ENCODE measurements at regions not wholly inside any gene's neighbourhood (a gene's known extent, or its start where the extent isn't known, plus 50 kb on each side); places are given as distances from the start of the nearest gene placed in this dataset.
"Not testable (repeated sequence)": the region's sequence is repeated elsewhere in the genome, so short reads cannot be mapped to it uniquely, and the experiment has no call there.

- H3K4me1 Mint-ChIP-seq (ENCODE audit: low read depth in 2 of 2), result no peaks in the 10 kb centered on the region
- H3K36me3 Mint-ChIP-seq (ENCODE audit: insufficient read depth), result no peaks in the 10 kb centered on the region
- no peak for ATAC-seq (replicated peaks)
- H3K4me3 Mint-ChIP-seq, result no peak overlapping the region
- DNase-seq, result no peak
- H3K27me3 Mint-ChIP-seq, result no peaks in the 10 kb centered on the region
- H3K9me3 Mint-ChIP-seq, result peaks cover 0 to 2% of the 10 kb centered on the region in 2 donors
- no peak overlapping the region for H3K27ac Mint-ChIP-seq
These were observed 383.0 kb downstream of the TBC1D32 start for GRCh38 chr6:120951258-120951657.

- Mint-ChIP-seq H3K9me3 (peaks cover 0 to 4% of the 10 kb centered on the region in 2 donors), H3K27ac (no peak overlapping the region), H3K36me3 (ENCODE audit: insufficient read depth) (no peaks in the 10 kb centered on the region), H3K4me1 (ENCODE audit: low read depth in 2 of 2) (no peaks in the 10 kb centered on the region), H3K4me3 (no peak overlapping the region), H3K27me3 (no peaks in the 10 kb centered on the region)
- ATAC-seq (replicated peaks) (no peak), DNase-seq (no peak)
These were observed 387.2 kb downstream of the TBC1D32 start for GRCh38 chr6:120947111-120947510.

GRCh38 chr6:120945905-120946594 is 388.2 kb downstream of the TBC1D32 start:
- no peaks in the 10 kb centered on the region for H3K36me3 Mint-ChIP-seq (ENCODE audit: insufficient read depth)
- DNase-seq, result no peak
- H3K27me3 Mint-ChIP-seq, result no peaks in the 10 kb centered on the region
- ATAC-seq (replicated peaks), result no peak
- no peaks in the 10 kb centered on the region for H3K4me1 Mint-ChIP-seq (ENCODE audit: low read depth in 2 of 2)
- H3K27ac Mint-ChIP-seq, result no peak overlapping the region
- no peak overlapping the region for H3K4me3 Mint-ChIP-seq
- peaks cover 0 to 4% of the 10 kb centered on the region in 2 donors for H3K9me3 Mint-ChIP-seq

- Mint-ChIP-seq H3K9me3 (no peaks in the 10 kb centered on the region), H3K4me1 (ENCODE audit: low read depth in 2 of 2) (no peaks in the 10 kb centered on the region), H3K27ac (no peak overlapping the region), H3K27me3 (no peaks in the 10 kb centered on the region), H3K4me3 (no peak overlapping the region), H3K36me3 (ENCODE audit: insufficient read depth) (no peaks in the 10 kb centered on the region)
- peak; percentile 24 for ATAC-seq (replicated peaks)
- DNase-seq, result no peak
These were observed 395.3 kb downstream of the TBC1D32 start for GRCh38 chr6:120938876-120939472.

- H3K4me3 Mint-ChIP-seq, result no peak overlapping the region
- no peak overlapping the region for H3K27ac Mint-ChIP-seq
- H3K9me3 Mint-ChIP-seq, result no peaks in the 10 kb centered on the region
These were observed 396.0 kb downstream of the TBC1D32 start for GRCh38 chr6:120938164-120938875.

DNA sequence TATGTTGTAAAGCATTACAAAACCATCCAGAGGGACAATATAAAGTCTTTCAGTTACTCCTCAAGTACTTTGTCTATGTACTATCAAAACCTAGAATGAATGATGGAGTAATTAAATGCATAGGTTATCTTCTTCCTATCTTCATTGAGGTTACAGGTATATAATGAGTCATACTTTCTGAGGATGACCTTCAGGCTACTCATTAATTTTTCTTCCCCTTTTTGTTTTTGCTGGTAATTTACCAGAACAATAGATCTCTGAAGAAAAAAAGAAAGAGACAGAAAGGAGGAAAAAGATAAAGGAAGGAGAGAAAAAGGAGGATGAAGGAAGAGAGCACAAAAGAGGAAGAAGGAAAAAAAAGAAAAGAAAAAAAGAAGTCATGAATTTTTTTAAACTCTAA is 398.4 kb downstream of the TBC1D32 start:
- ATAC-seq (replicated peaks) (no peak), DNase-seq (no peak)
- H3K9me3 Mint-ChIP-seq, result no peaks in the 10 kb centered on the region
- no peak overlapping the region for H3K4me3 Mint-ChIP-seq
- H3K4me1 Mint-ChIP-seq (ENCODE audit: low read depth in 2 of 2), result no peaks in the 10 kb centered on the region
- H3K27ac Mint-ChIP-seq, result no peak overlapping the region
- no peaks in the 10 kb centered on the region for H3K27me3 Mint-ChIP-seq
- no peaks in the 10 kb centered on the region for H3K36me3 Mint-ChIP-seq (ENCODE audit: insufficient read depth)

More at GRCh38 chr6:120938164-120938875, 396.0 kb downstream of the TBC1D32 start:
- Mint-ChIP-seq H3K27me3 (no peaks in the 10 kb centered on the region), H3K4me1 (ENCODE audit: low read depth in 2 of 2) (no peaks in the 10 kb centered on the region), H3K36me3 (ENCODE audit: insufficient read depth) (no peaks in the 10 kb centered on the region)
- no peak for DNase-seq
- ATAC-seq (replicated peaks), result no peak

GRCh38 chr6:120935016-120935415 is 399.3 kb downstream of the TBC1D32 start:
- ATAC-seq (replicated peaks) (no peak), DNase-seq (no peak)
- Mint-ChIP-seq H3K27me3 (no peaks in the 10 kb centered on the region), H3K4me3 (no peak overlapping the region), H3K36me3 (ENCODE audit: insufficient read depth) (no peaks in the 10 kb centered on the region), H3K9me3 (no peaks in the 10 kb centered on the region), H3K27ac (no peak overlapping the region), H3K4me1 (ENCODE audit: low read depth in 2 of 2) (no peaks in the 10 kb centered on the region)

GRCh38 chr6:120931520-120932180 is 402.6 kb downstream of the TBC1D32 start:
- H3K4me3 Mint-ChIP-seq; H3K4me1 Mint-ChIP-seq (ENCODE audit: low read depth in 2 of 2); H3K36me3 Mint-ChIP-seq (ENCODE audit: insufficient read depth); DNase-seq; ATAC-seq (replicated peaks); H3K27me3 Mint-ChIP-seq; H3K27ac Mint-ChIP-seq: not testable (repeated sequence)
- peaks cover under 1 to 13% of the 10 kb centered on the region in 2 donors for H3K9me3 Mint-ChIP-seq

DNA sequence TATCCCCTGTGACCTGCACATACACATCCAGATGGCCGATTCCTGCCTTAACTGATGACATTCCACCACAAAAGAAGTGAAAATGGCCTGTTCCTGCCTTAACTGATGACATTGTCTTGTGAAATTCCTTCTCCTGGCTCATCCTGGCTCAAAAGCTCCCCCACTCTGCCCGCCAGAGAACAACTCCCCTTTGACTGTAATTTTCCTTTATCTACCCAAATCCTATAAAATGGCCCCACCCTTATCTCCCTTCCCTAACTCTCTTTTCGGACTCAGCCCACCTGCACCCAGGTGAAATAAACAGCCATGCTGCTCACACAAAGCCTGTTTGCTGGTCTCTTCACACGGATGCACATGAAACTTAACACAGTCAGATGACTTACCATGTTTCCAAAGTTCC is 403.8 kb downstream of the TBC1D32 start:
- not testable (repeated sequence) for H3K27ac Mint-ChIP-seq; H3K4me3 Mint-ChIP-seq; ATAC-seq (replicated peaks); H3K36me3 Mint-ChIP-seq (ENCODE audit: insufficient read depth); DNase-seq; H3K4me1 Mint-ChIP-seq (ENCODE audit: low read depth in 2 of 2); H3K27me3 Mint-ChIP-seq
- H3K9me3 Mint-ChIP-seq, result peaks cover 8 to 17% of the 10 kb centered on the region in 2 donors

DNA sequence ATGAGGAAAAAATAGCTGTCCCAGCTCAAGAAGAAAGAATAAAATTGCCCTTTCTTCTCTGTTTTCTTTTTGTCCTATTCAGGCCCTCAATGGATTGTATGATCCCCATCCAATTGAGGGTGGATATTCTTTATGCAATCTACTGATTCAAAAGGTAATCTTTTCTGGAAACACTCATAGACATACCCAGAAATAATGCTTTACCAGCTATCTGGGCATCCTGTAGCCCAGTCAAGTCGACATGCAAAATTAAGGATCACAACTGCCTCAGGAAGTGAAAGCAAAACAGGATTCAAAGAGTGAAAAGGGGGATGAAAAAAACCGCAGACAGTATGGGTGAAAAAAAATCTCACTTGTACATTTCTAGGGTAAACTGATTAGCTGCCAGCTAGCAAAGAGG is 410.1 kb downstream of the TBC1D32 start:
- Mint-ChIP-seq H3K4me1 (ENCODE audit: low read depth in 2 of 2) (no peaks in the 10 kb centered on the region), H3K27me3 (no peaks in the 10 kb centered on the region), H3K4me3 (no peak overlapping the region), H3K27ac (no peak overlapping the region), H3K9me3 (peaks cover 8 to 19% of the 10 kb centered on the region in 2 donors), H3K36me3 (ENCODE audit: insufficient read depth) (no peaks in the 10 kb centered on the region)
- no peak for DNase-seq
- no peak for ATAC-seq (replicated peaks)

DNA sequence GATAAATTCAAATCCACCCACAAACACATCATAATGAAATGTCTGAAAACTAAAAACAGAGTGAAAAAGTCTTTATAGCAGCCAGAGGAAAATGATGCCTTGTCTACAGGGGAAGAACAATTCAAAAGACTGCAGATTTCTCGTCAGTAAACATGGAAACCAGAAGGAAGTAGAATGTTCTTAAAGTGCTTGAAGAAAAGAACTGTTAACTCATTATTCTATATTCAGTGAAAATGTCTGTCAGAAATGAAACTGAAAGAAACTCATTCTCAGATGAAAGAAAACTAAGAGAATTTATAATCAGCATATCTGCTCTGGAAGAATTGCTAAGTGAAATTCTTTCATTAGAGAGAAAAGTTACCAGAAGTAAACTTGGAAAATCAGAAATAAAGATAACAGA is 416.1 kb downstream of the TBC1D32 start:
- Mint-ChIP-seq H3K36me3 (ENCODE audit: insufficient read depth) (no peaks in the 10 kb centered on the region), H3K27me3 (no peaks in the 10 kb centered on the region), H3K9me3 (peaks cover 0 to 4% of the 10 kb centered on the region in 2 donors), H3K4me1 (ENCODE audit: low read depth in 2 of 2) (no peaks in the 10 kb centered on the region), H3K27ac (no peak overlapping the region), H3K4me3 (no peak overlapping the region)
- no peak for ATAC-seq (replicated peaks)
- no peak for DNase-seq

DNA sequence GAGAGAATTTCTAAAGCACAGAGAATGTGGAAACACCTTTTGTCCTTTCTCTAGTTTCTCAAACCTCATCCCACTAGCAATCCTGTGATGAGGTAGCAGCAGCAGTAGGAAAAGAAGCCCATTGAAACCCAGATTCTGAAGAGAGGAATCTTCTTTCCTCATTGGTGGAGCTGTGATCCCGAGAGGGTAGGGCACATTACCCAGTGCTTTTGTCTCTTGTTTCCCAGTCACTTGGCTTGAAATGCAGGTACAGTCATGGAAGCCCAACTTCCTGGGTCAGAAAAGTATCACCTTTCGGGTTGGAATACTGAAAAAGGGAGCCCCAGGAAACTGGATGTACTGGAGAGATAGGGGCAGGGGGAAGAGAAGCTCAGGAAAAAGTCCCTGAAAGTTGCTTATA is 417.4 kb downstream of the TBC1D32 start:
- no peak overlapping the region for H3K27ac Mint-ChIP-seq
- ATAC-seq (replicated peaks) (no peak), DNase-seq (no peak)
- no peaks in the 10 kb centered on the region for H3K36me3 Mint-ChIP-seq (ENCODE audit: insufficient read depth)
- peaks cover 0 to 4% of the 10 kb centered on the region in 2 donors for H3K9me3 Mint-ChIP-seq
- H3K27me3 Mint-ChIP-seq, result no peaks in the 10 kb centered on the region
- H3K4me3 Mint-ChIP-seq, result no peak overlapping the region
- H3K4me1 Mint-ChIP-seq (ENCODE audit: low read depth in 2 of 2), result no peaks in the 10 kb centered on the region

DNA sequence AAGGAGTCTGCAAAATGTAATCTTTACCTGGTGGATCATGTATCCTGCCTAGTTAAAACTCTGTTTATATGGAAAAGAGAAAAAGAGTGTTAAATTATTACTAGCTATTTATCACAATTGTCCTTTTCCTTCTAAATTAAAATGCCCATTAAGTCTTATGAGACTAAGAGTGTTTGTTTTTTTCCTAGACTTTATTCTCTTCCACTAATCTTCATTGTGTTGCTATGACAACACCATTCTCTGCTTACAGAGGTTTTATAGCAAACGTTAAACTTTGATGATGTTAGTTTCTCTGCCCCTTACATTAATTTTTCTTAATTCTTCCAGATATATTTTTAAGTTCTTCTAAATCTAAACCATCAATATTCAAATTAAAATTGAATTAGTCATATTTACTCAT is 420.8 kb downstream of the TBC1D32 start:
- no peak overlapping the region for H3K27ac Mint-ChIP-seq
- peaks cover 0 to 2% of the 10 kb centered on the region in 2 donors for H3K9me3 Mint-ChIP-seq
- no peak for ATAC-seq (replicated peaks)
- no peaks in the 10 kb centered on the region for H3K36me3 Mint-ChIP-seq (ENCODE audit: insufficient read depth)
- no peaks in the 10 kb centered on the region for H3K4me1 Mint-ChIP-seq (ENCODE audit: low read depth in 2 of 2)
- DNase-seq, result no peak
- no peaks in the 10 kb centered on the region for H3K27me3 Mint-ChIP-seq
- no peak overlapping the region for H3K4me3 Mint-ChIP-seq

Measured in effector memory CD8-positive, alpha-beta T cell (primary cell).